ENCODE measurements at regions not wholly inside any gene's neighbourhood (a gene's known extent, or its start where the extent isn't known, plus 50 kb on each side); places are given as distances from the start of the nearest gene placed in this dataset.
A peak's percentile ranks its signal among the peaks of the same experiment; 100 is the strongest.

GRCh38 chr16:86881861-86882273, 303.5 kb downstream of the FOXL1 start:
- Histone ChIP-seq H3K27ac (ENCODE audit: low read depth, low read length, poor library complexity, severe bottlenecking) (no peak overlapping the region), H3K4me3 (ENCODE audit: low read depth, low read length, poor library complexity, severe bottlenecking) (no peak overlapping the region), H3K9me3 (ENCODE audit: low read depth, low read length, poor library complexity, severe bottlenecking) (no peaks in the 10 kb centered on the region), H3K27me3 (replicated peaks; ENCODE audit: insufficient read depth, low read depth, low read length, poor library complexity) (peaks cover 43% of the 10 kb centered on the region), H3K36me3 (ENCODE audit: insufficient read depth, low read length, poor library complexity, severe bottlenecking) (no peaks in the 10 kb centered on the region), H3K4me1 (ENCODE audit: insufficient read depth, low read length, poor library complexity, severe bottlenecking) (no peaks in the 10 kb centered on the region)
- intact Hi-C loops (cut with micrococcal nuclease; ENCODE audit: unreplicated experiment) = no loop called here
- no TSS peak for BruUV-seq (replicated peaks)
- no peak for TF ChIP-seq EZH2 (IDR thresholded peaks at IDR 0.05; ENCODE audit: borderline replicate concordance, low read depth, low read length, poor library complexity, severe bottlenecking)
- no peak for TF ChIP-seq CTCF (conservative IDR thresholded peaks at IDR 0.05; ENCODE audit: low read depth, low read length)
- CTCF ChIA-PET = interaction anchor here (0.6 kb wide), 1 partner anchor 195 kb away, joined by 3 read pairs; no protein-coding TSS in a partner anchor
- POLR2A ChIA-PET (ENCODE audit: low non-redundant PET) = no interaction called here
- no peak for DNase-seq (ENCODE audit: low spot score)

DNA sequence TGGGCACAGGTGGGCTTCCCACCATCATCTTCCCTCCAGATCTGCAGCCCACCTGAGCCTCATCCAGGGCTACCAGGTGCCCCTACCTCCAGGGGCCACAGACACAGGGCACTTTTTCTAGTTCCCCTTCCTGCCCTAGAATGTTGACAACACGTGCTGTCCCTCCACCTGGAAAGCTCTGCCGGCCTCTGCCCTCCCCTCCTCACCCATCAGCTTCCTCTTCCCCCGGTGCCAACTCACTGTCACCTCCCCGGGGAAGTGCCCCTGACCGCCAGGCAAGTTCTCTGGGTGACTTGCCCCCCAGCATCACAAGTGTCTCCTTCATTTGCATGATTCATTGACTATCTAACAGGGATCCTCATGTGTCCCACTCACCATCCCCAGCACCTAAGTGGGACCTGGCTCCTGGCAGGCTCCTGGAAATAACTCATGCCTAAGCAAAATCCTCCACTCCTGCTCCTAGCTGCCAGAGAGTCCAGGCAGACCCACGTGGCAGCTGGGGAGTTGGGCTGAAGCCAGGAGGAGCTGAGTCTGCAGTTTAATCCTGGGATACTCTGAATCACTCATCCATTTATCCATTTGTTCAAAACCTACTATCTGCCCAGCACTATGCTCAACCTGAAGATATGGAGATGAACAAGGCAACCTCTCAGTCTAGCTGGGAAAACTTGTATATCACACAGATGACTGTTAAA, 304.4 kb downstream of the FOXL1 start:
- Histone ChIP-seq H3K27me3 (replicated peaks; ENCODE audit: insufficient read depth, low read depth, low read length, poor library complexity) (peaks cover 52% of the 10 kb centered on the region), H3K4me3 (ENCODE audit: low read depth, low read length, poor library complexity, severe bottlenecking) (no peak overlapping the region), H3K9me3 (ENCODE audit: low read depth, low read length, poor library complexity, severe bottlenecking) (no peaks in the 10 kb centered on the region), H3K36me3 (ENCODE audit: insufficient read depth, low read length, poor library complexity, severe bottlenecking) (no peaks in the 10 kb centered on the region), H3K27ac (ENCODE audit: low read depth, low read length, poor library complexity, severe bottlenecking) (no peak overlapping the region), H3K4me1 (ENCODE audit: insufficient read depth, low read length, poor library complexity, severe bottlenecking) (no peaks in the 10 kb centered on the region)
- BruUV-seq (replicated peaks) = no TSS peak
- POLR2A ChIA-PET (ENCODE audit: low non-redundant PET) = no interaction called here
- DNase-seq (ENCODE audit: low spot score) = peak; percentile 40
- intact Hi-C loops (cut with micrococcal nuclease; ENCODE audit: unreplicated experiment) = no loop called here
- CTCF ChIA-PET = no interaction called here
- TF ChIP-seq EZH2 (IDR thresholded peaks at IDR 0.05; ENCODE audit: borderline replicate concordance, low read depth, low read length, poor library complexity, severe bottlenecking) = no peak
- no peak for TF ChIP-seq CTCF (conservative IDR thresholded peaks at IDR 0.05; ENCODE audit: low read depth, low read length)

DNA sequence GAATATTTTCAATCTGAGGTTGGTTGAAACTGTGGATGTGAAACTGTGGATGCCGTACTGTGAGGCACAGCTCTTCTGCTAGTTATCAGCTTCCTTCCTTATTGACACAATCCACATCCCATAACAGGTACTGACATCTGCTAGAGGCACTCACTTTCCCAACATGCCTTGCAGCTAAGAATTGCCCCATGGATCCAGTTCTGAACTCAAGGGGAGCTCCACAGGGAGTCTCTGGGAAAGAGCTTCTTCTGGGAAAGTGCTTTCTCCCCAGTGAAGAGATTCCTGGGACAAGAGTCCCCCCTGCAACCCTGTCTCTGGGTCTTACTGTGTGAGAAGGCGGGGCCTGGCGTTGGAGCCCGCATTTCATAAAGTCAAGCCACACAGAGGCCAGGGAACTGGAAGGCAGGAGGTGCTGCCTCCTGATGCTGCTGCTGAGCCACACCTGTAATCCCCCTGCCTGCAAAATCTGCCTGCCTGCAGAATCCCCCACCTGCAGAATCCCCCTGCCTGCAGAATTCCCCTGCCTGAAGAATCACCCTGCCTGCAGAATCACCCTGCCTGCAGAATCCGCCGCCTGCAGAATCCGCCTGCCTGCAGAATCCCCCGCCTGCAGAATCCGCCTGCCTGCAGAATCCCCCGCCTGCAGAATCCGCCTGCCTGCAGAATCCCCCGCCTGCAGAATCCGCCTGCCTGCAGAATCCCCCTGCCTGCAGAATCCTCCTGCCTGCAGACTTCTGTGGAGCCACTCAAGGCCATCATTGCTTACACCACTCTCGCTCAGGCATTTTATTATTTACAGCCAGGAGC, 305.4 kb downstream of the FOXL1 start:
- no peak for TF ChIP-seq CTCF (conservative IDR thresholded peaks at IDR 0.05; ENCODE audit: low read depth, low read length)
- no peak for TF ChIP-seq EZH2 (IDR thresholded peaks at IDR 0.05; ENCODE audit: borderline replicate concordance, low read depth, low read length, poor library complexity, severe bottlenecking)
- Histone ChIP-seq H3K27ac (ENCODE audit: low read depth, low read length, poor library complexity, severe bottlenecking) (no peak overlapping the region), H3K4me1 (ENCODE audit: insufficient read depth, low read length, poor library complexity, severe bottlenecking) (no peaks in the 10 kb centered on the region), H3K4me3 (ENCODE audit: low read depth, low read length, poor library complexity, severe bottlenecking) (no peak overlapping the region), H3K36me3 (ENCODE audit: insufficient read depth, low read length, poor library complexity, severe bottlenecking) (no peaks in the 10 kb centered on the region), H3K9me3 (ENCODE audit: low read depth, low read length, poor library complexity, severe bottlenecking) (no peaks in the 10 kb centered on the region), H3K27me3 (replicated peaks; ENCODE audit: insufficient read depth, low read depth, low read length, poor library complexity) (peaks cover 62% of the 10 kb centered on the region)
- no TSS peak for BruUV-seq (replicated peaks)
- intact Hi-C loops (cut with micrococcal nuclease; ENCODE audit: unreplicated experiment) = no loop called here
- CTCF ChIA-PET = no interaction called here
- POLR2A ChIA-PET (ENCODE audit: low non-redundant PET) = no interaction called here
- no peak for DNase-seq (ENCODE audit: low spot score)
